Body of pancreas (tissue), 4 donors: ENCODE measurements at regions not wholly inside any gene's neighbourhood (a gene's known extent, or its start where the extent isn't known, plus 50 kb on each side); places are given as distances from the start of the nearest gene placed in this dataset.
"Not testable (repeated sequence)": the region's sequence is repeated elsewhere in the genome, so short reads cannot be mapped to it uniquely, and the experiment has no call there.

Experiments used
- ATAC-seq: fragments of 150-250 bp; one replicate; pipeline ENCODE4 v1.9.1; 2016
- DNase-seq, 4 donors: peaks; one replicate each; pipeline ENCODE4 v3.0.0-alpha.2; 2019
- H3K27ac ChIP-seq, 4 donors: fragments of 200-600 bp; sonication (generic); 1 replicate in 3 of 4; 2 replicates in 1 of 4; pipeline versions ENCODE4 v1.5.1 to v1.6.1; 2016 to 2019; ENCODE audit warnings: mild to moderate bottlenecking in 1 of 4, mixed read lengths in 1 of 4, moderate library complexity in 1 of 4
- H3K27me3 ChIP-seq, 2 donors: fragments of 200-600 bp; sonication (generic); one replicate each; pipeline ENCODE4 v1.6.0; 2016; ENCODE audit warnings: mild to moderate bottlenecking in 1 of 2
- H3K36me3 ChIP-seq, 2 donors: fragments of 200-600 bp; sonication (generic); replicated peaks in 1 of 2; 2 replicates each; pipeline ENCODE4 v1.5.1; 2016; ENCODE audit warnings: low read depth in 2 of 2; ENCODE audit not compliant: insufficient read depth in 1 of 2
- H3K4me1 ChIP-seq: fragments of 200-600 bp; sonication (generic); one replicate; pipeline ENCODE4 v1.6.0; 2016
- H3K4me3 ChIP-seq, 2 donors: fragments of 200-600 bp; sonication (generic); 1 replicate in 1 of 2; 2 replicates in 1 of 2; pipeline ENCODE4 v1.5.1; 2016 to 2019
- H3K9me3 ChIP-seq, 3 donors: fragments of 200-600 bp; sonication (generic); 1 replicate in 2 of 3; 2 replicates in 1 of 3; pipeline ENCODE4 v1.5.1; 2016
- WGBS, 2 donors: methylation state at CpG; one replicate each; pipeline ENCODE4 v1.1.5; 2017; 5-methylcytosine and 5-hydroxymethylcytosine counted together
- intact Hi-C: fragments of 100-400 bp; cut with DNase I; formaldehyde crosslinking; loops from one replicate; pipeline ENCODE4 v1.15.1; 2023

DNA sequence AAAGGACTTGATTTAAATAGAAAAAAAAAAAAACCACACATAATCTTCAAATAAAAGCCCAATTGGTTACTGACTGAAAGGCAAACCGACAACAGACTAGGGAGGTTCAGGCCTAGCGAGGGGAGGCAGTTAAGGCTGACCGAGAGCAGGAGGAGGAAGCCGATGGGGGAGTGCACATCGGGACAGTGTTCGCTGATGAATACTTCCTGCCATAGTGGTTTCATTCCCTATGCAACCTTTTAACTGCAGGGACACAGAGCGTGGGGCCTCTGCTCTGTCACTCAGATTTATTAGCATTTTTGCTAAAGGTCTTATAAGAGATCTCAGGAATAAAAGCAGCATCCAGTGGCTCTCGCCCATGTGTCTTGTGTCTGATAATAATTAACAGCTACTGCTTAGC is 343.2 kb upstream of the CHRNA7 start:
- H3K9me3 ChIP-seq, DNase-seq, ATAC-seq, H3K4me1 ChIP-seq, H3K4me3 ChIP-seq, intact Hi-C loops, H3K27ac ChIP-seq, H3K27me3 ChIP-seq, H3K36me3 ChIP-seq: not testable (repeated sequence)
- 85 to 90% methylated on average over 8 of the region's 8 CpGs for WGBS, 2 donors

DNA sequence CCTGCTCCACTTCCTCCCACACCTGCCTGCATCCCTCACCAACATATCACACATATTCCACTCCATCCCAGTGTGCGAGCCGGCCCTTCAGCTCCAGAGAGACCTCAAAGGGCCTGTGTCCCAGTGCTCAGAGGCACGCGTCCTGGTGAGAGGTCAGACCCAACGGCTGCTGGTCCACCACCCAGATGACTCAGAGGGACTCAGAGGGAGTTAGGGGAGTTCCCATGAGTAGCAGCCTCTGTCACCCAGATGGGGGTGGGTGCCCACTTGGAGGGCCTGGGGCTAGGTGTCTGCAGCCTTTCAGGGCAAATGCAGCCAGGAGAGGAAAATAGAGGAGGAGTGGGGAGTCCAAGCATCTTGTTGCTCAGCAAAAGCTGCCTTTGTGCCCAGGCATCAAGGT is 333.8 kb upstream of the CHRNA7 start:
- H3K27me3 ChIP-seq, H3K9me3 ChIP-seq, ATAC-seq, H3K36me3 ChIP-seq, DNase-seq, intact Hi-C loops, H3K4me3 ChIP-seq, H3K4me1 ChIP-seq, H3K27ac ChIP-seq: not testable (repeated sequence)
- no CpG with 5 or more reads among the region's 5 CpGs for WGBS, 2 donors

DNA sequence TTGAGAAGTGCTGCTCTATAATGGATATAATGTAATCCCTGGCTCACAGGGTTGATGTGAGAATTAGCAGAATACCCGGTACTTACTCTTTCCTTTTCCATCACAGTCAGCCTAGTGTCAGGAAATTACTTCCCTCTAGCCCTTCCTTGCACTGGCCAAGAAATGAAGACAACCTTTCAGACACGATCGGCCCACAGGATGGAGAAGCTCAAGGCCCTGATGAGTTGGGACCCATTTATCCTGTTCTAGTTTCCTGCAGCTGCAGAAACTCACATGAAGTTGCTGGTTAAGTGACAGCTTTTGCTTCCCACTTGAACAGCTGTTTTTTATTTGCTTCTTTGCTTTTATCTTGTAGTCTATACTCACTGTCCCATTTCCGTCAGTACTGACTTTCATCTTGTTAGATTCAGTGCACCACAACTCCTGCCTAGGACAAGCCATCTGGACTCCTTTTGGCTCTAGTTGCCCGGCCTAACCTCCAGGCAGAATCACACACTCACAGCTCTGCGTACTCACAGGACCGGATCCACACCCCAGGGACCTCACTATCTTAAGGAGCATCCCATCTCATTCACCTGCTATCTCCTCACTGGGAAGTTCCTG is 325.1 kb upstream of the CHRNA7 start:
- H3K27me3 ChIP-seq, intact Hi-C loops, ATAC-seq, DNase-seq, H3K27ac ChIP-seq, H3K9me3 ChIP-seq, H3K4me1 ChIP-seq, H3K36me3 ChIP-seq, H3K4me3 ChIP-seq: not testable (repeated sequence)
- 59 to 80% methylated on average over 1 to 4 of the region's 7 CpGs for WGBS, 2 donors

DNA sequence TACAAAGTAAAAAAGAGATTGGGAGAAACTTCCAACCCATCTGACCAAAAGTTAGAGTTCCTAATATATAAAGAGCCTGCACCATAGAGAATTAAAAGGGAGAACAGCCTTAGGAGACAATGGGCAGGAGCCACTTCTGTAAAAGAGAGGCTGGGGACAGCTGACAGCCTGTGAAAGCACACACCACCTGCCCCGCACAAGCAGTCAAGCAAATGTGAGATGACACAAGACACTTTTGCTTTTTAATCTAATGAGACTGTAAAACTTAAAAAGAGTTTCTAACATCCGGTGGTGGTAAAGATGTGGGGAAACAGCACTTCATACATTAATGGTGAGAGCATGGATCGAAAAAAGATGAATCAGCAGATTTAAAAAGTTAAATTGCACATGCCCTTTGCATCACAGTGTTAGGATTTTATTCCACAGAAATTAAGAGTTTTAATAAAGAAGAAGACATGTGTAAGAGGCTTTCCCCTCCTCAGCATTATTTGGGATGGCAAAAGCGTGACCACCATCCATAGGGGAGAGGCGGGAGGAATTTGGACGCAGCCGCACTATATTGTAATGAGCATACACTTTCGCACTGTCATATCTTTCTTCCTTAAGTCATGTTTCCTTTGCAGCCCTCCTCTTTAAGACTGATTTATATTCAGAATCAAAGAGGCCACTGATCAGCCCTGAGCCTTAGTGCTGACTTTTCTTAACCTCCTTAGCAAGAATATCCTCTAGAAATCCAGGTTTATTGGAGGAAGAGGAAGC is 322.2 kb upstream of the CHRNA7 start:
- ATAC-seq, intact Hi-C loops, H3K36me3 ChIP-seq, H3K4me3 ChIP-seq, H3K27ac ChIP-seq, DNase-seq, H3K9me3 ChIP-seq, H3K27me3 ChIP-seq, H3K4me1 ChIP-seq: not testable (repeated sequence)
- WGBS, 2 donors = 71 to 87% methylated on average over 2 of the region's 8 CpGs

DNA sequence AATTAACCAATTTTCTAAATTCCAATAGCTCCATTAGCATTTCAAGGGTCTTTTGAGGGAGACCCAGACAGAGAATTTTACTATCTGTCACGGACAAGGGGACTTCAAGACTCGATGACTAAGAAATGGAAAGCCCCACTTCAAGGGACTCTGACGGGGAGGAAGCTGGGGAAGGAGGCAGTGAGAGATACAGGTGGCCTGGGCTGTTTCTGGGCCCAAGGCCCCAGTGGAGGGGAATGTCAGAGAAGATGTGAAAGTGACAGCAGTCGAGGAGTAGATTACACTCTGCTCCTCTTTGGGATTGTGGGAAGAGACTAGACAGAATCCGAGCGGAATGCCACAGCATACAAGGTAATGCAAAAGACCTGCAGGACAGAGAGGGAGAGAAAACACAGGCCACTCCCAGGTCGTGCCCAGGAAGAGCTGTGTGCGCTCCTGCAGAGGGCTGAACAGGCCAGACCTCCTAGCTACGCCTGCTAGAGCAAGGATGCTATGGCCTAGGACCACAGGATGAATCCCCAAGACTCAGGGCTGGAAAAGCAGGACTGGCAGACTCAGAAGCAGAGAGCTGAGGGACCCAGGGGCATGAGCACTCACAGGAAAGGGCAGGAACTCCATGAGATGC is 321.5 kb upstream of the CHRNA7 start:
- H3K27me3 ChIP-seq, intact Hi-C loops, H3K4me1 ChIP-seq, H3K27ac ChIP-seq, H3K4me3 ChIP-seq, H3K9me3 ChIP-seq, ATAC-seq, H3K36me3 ChIP-seq, DNase-seq: not testable (repeated sequence)
- 36 to 49% methylated on average over 3 to 5 of the region's 9 CpGs for WGBS, 2 donors

DNA sequence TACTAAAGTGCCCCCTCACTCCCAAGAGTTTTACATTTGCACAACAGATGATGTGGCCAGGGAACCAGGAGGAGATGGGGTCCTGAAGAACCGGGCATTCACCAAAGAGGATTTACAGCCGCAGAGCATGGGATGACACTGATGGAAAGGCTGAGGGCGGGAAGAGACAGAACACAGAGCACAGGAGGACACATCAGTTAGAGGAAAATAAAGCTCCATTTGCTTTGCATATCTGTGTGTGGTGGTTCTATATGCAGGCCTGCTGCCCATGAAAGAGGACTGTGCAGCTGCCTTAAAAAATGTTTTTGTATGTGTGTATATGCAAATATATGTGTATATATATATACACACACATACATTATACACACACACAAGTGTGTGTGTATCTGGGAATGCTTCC is 320.8 kb upstream of the CHRNA7 start:
- H3K4me3 ChIP-seq, H3K36me3 ChIP-seq, H3K9me3 ChIP-seq, H3K27me3 ChIP-seq, H3K4me1 ChIP-seq, DNase-seq, ATAC-seq, H3K27ac ChIP-seq, intact Hi-C loops: not testable (repeated sequence)
- 94 to 100% methylated on average over 2 to 3 of the region's 3 CpGs for WGBS, 2 donors

DNA sequence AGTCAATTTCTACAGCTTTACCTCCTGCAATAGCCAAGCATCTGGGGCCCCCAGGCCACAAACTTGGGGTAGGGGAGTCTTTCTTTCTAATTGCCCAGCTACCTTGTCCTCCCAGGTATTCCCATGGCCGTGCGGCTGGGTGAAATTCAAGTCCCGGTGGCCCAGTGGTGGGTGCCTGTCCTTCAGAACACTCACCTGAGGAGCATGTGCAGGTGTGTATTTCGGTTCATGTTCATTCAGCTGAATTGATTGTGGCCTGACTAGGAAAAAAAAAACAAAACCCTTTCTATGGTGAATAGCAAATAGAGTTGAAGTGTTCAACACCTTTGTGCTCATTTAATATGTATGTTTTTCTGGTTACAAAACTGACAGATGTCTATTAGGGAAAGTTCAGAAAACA is 319.5 kb upstream of the CHRNA7 start:
- H3K27me3 ChIP-seq, DNase-seq, intact Hi-C loops, H3K27ac ChIP-seq, H3K4me1 ChIP-seq, H3K36me3 ChIP-seq, H3K4me3 ChIP-seq, H3K9me3 ChIP-seq: not testable (repeated sequence)
- WGBS, 2 donors = 46 to 91% methylated on average over 3 to 4 of the region's 4 CpGs
- ATAC-seq = peak; percentile 58

DNA sequence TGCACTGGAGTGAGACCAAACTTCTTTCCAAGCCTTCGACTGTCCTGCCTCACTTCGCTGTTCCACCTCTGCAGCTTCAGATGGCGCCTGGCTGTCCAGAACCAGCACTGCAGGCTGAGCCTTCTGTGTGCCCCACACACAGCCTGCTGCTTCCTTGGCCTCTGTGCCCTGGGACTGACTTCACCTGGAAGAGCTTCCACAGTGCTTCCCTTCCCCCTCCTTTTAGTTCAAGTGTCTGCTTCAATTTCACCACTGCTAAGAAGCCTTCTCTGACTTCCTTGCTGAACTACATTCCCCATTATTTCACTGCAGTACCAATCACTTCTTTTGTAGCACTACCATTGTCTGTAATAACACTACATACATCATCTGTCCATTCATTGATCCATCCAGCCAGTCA is 315.1 kb upstream of the CHRNA7 start:
- ATAC-seq, intact Hi-C loops, H3K4me1 ChIP-seq, DNase-seq, H3K27me3 ChIP-seq, H3K4me3 ChIP-seq, H3K36me3 ChIP-seq, H3K9me3 ChIP-seq, H3K27ac ChIP-seq: not testable (repeated sequence)
- WGBS, 2 donors = 33 to 50% methylated on average over 2 to 3 of the region's 3 CpGs

DNA sequence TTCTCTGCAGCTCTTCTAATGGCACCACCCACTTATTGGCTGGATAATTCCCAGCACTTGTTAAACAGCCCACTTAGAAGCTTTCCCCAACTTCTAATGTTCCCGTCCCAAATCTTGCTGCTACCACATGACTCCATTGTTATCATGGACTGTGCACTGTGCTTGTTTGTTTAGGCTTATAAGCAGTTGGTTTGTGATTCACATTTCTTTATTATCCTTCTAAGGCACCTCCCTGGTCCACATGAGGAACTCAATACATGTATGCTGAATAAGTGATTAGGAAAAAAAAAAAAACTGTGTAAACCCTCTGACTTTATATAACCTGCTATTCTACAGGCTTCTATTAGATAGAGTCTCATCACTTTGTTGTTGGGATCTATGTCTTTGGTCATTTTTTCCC is 311.7 kb upstream of the CHRNA7 start:
- H3K4me3 ChIP-seq, H3K27ac ChIP-seq, H3K9me3 ChIP-seq, intact Hi-C loops, H3K27me3 ChIP-seq, H3K4me1 ChIP-seq, ATAC-seq, DNase-seq, H3K36me3 ChIP-seq: not testable (repeated sequence)
- no CpG with 5 or more reads among the region's 1 CpG for WGBS, 2 donors

DNA sequence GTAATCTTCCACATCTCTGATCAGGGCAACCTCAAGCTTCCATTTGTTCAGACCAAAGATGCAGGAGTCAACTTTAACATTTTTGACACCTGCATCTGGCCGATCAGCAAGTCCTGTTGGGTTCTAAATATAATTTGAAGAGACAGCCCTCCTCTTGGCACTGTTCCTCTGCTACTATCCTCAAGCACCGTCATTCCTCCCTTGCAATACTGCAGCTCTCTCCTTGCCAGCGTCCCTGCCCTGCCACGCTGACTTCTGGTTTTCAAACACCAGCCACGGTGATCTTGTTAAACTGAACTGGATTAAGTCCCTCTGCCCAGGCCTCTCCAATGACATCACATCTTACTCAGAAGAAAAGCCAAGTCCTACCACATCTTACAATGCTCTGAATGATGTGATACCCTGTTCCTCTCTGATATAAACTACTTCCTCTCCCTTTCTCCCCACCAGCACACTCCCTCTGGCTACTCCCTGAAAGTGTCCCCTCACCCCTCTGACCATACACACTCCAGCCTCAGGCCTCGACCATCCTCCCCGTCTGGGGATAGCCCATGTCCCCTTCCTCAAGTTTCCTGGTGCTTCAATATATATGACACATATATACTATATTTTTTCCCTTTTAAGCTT is 310.8 kb upstream of the CHRNA7 start:
- DNase-seq, H3K4me3 ChIP-seq, intact Hi-C loops, H3K27ac ChIP-seq, H3K9me3 ChIP-seq, ATAC-seq, H3K27me3 ChIP-seq, H3K36me3 ChIP-seq, H3K4me1 ChIP-seq: not testable (repeated sequence)
- WGBS, 2 donors = 41 to 49% methylated on average over 6 to 7 of the region's 7 CpGs

DNA sequence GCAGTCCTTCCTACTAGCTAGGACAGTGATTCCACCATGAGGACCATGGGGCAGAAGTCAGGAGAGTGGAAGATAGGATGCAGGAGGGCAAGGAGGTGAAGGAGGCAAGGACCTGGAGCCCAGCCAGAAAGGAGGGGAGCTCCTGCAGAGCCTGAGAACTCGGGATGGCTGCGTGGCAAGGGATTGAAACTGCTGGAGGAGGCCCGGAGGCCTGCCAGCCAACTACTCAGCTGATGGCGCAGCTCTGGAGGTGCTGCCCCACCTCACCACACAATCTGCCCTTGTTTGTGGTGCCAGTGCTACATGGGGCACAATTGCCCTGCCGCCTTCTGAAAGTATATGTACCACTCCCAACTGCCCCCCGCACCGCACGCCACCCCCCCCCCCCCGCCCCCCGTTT is 307.3 kb upstream of the CHRNA7 start:
- H3K4me1 ChIP-seq, H3K4me3 ChIP-seq, H3K9me3 ChIP-seq, H3K27ac ChIP-seq, DNase-seq, ATAC-seq, H3K36me3 ChIP-seq, intact Hi-C loops, H3K27me3 ChIP-seq: not testable (repeated sequence)
- WGBS, 2 donors = 98% methylated on average over 6 of the region's 10 CpGs; no CpG with 5 or more reads in 1 of the 2 donors
